Colonic mucosa (tissue), 4 donors: ENCODE measurements at regions not wholly inside any gene's neighbourhood (a gene's known extent, or its start where the extent isn't known, plus 50 kb on each side); places are given as distances from the start of the nearest gene placed in this dataset.

Experiments used
- DNase-seq: peaks from one replicate; pipeline ENCODE4 v3.0.0-alpha.2; 2020
- H3K27ac ChIP-seq: fragments of 200-600 bp; one replicate; pipeline ENCODE4 v1.8.0; 2021
- H3K27me3 ChIP-seq: fragments of 200-600 bp; one replicate; pipeline ENCODE4 v1.8.0; 2021
- H3K36me3 ChIP-seq: fragments of 200-600 bp; one replicate; pipeline ENCODE4 v1.8.0; 2021
- H3K4me1 ChIP-seq: fragments of 200-600 bp; one replicate; pipeline ENCODE4 v1.8.0; 2021; ENCODE audit warnings: mild to moderate bottlenecking
- H3K4me3 ChIP-seq: fragments of 200-600 bp; one replicate; pipeline ENCODE4 v1.8.0; 2021
- H3K9ac ChIP-seq, 2 donors: one replicate each; pipeline ENCODE4 v1.7.0; 2013; ENCODE audit warnings: control low read depth in 2 of 2, low read depth in 2 of 2, low read length in 2 of 2
- H3K9me3 ChIP-seq: fragments of 200-600 bp; one replicate; pipeline ENCODE4 v1.8.0; 2021
- CTCF ChIP-seq: fragments of 200-600 bp; IDR thresholded peaks from one replicate; pipeline ENCODE4 v1.8.0; 2022; ENCODE audit warnings: antibody characterized with exemption, mild to moderate bottlenecking
- intact Hi-C: fragments of 100-400 bp; cut with DNase I; formaldehyde crosslinking; loops from one replicate; pipeline ENCODE4 v1.14.1; 2022
- donor health status: healthy.
- donor health status: DM: no; HTN: no; CAD: no.
- donor health status: DM: no; HTN: no; CAD: no.

GRCh38 chr11:134569195-134569594 is 157.2 kb upstream of the B3GAT1 start:
- H3K4me1 ChIP-seq: no peaks in the 10 kb centered on the region
- H3K4me3 ChIP-seq: no peak overlapping the region
- no peak overlapping the region for H3K27ac ChIP-seq
- H3K9ac ChIP-seq: no peak overlapping the region
- TF ChIP-seq CTCF: no peak
- H3K9me3 ChIP-seq: no peaks in the 10 kb centered on the region
- intact Hi-C loops: no loop called here
- no peak for DNase-seq
- H3K27me3 ChIP-seq: no peaks in the 10 kb centered on the region
- H3K36me3 ChIP-seq: no peaks in the 10 kb centered on the region

GRCh38 chr11:134566311-134566710 is 154.3 kb upstream of the B3GAT1 start:
- no peaks in the 10 kb centered on the region for H3K4me1 ChIP-seq
- H3K36me3 ChIP-seq: no peaks in the 10 kb centered on the region
- no peak overlapping the region for H3K9ac ChIP-seq
- DNase-seq: no peak
- H3K4me3 ChIP-seq: no peak overlapping the region
- H3K27me3 ChIP-seq: no peaks in the 10 kb centered on the region
- intact Hi-C loops: no loop called here
- H3K9me3 ChIP-seq: no peaks in the 10 kb centered on the region
- TF ChIP-seq CTCF: no peak
- no peak overlapping the region for H3K27ac ChIP-seq

- no peak for TF ChIP-seq CTCF
- Histone ChIP-seq H3K4me1 (no peaks in the 10 kb centered on the region), H3K27ac (no peak overlapping the region), H3K9ac (no peak overlapping the region), H3K4me3 (no peak overlapping the region), H3K36me3 (no peaks in the 10 kb centered on the region), H3K27me3 (no peaks in the 10 kb centered on the region), H3K9me3 (no peaks in the 10 kb centered on the region)
- no peak for DNase-seq
- intact Hi-C loops: no loop called here
These were observed 153.4 kb upstream of the B3GAT1 start for GRCh38 chr11:134565343-134565891.

- no peaks in the 10 kb centered on the region for H3K36me3 ChIP-seq
- H3K4me3 ChIP-seq: no peak overlapping the region
- no peaks in the 10 kb centered on the region for H3K27me3 ChIP-seq
- H3K9me3 ChIP-seq: no peaks in the 10 kb centered on the region
- H3K4me1 ChIP-seq: no peaks in the 10 kb centered on the region
- intact Hi-C loops: no loop called here
- H3K9ac ChIP-seq: no peak overlapping the region
- no peak overlapping the region for H3K27ac ChIP-seq
- DNase-seq: peak; percentile 8
- TF ChIP-seq CTCF: no peak
These were observed 152.6 kb upstream of the B3GAT1 start for GRCh38 chr11:134564472-134565200.

- Histone ChIP-seq H3K4me3 (no peak overlapping the region), H3K9ac (no peak overlapping the region), H3K27me3 (no peaks in the 10 kb centered on the region), H3K4me1 (no peaks in the 10 kb centered on the region), H3K36me3 (no peaks in the 10 kb centered on the region), H3K9me3 (no peaks in the 10 kb centered on the region), H3K27ac (no peak overlapping the region)
- no peak for TF ChIP-seq CTCF
- intact Hi-C loops: no loop called here
- peak; percentile 6 for DNase-seq
These were observed 151.0 kb upstream of the B3GAT1 start for GRCh38 chr11:134562941-134563471.
